Kidney epithelial cell (primary cell): ENCODE measurements at regions not wholly inside any gene's neighbourhood (a gene's known extent, or its start where the extent isn't known, plus 50 kb on each side); places are given as distances from the start of the nearest gene placed in this dataset.

ENCODE experiments used
- DNase-seq: peaks from one replicate; pipeline ENCODE4 v3.0.0-alpha.2; 2010; ENCODE audit warnings: low read depth
- H3K27me3 ChIP-seq: 2 replicates; pipeline ENCODE4 v1.6.0; 2011; ENCODE audit warnings: low read length; ENCODE audit not compliant: control insufficient read depth, insufficient read depth
- H3K36me3 ChIP-seq: 2 replicates; pipeline ENCODE4 v1.5.1; 2011; ENCODE audit warnings: low read length; ENCODE audit not compliant: control insufficient read depth, insufficient read depth
- H3K4me3 ChIP-seq: 2 replicates; pipeline ENCODE4 v1.5.1; 2011; ENCODE audit warnings: low read depth, mild to moderate bottlenecking, control low read depth, low read length
- CTCF ChIP-seq: IDR thresholded peaks from 2 replicates; pipeline ENCODE4 v1.5.1; 2011; ENCODE audit warnings: mild to moderate bottlenecking, moderate library complexity, low read length, control low read depth, inconsistent platforms; ENCODE audit not compliant: insufficient read depth, poor library complexity, severe bottlenecking

GRCh38 chr2:156792242-156792840 is 356.2 kb downstream of the GPD2 start:
- Histone ChIP-seq H3K36me3 (no peaks in the 10 kb centered on the region), H3K27me3 (no peaks in the 10 kb centered on the region), H3K4me3 (no peak overlapping the region)
- TF ChIP-seq CTCF = no peak
- DNase-seq = no peak

DNA sequence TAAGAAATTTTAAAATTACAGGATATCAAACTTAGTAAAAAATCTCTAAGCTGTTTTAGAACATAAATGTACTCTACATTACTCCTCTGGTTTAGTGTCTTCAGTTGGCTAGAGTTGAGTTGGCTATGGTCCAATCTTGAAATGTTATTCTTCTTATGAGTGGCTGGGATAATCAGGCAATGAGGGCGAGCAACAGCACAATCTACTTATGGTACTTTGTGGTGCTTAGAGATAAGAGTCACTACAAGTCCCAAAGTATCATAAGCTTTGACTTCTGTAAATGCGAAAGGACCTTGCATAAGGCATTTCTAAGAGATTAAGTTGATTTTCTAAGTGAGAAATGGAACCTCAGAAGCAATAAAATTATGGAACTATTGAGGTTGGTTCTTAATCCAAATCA is 361.7 kb downstream of the GPD2 start:
- Histone ChIP-seq H3K4me3 (no peak overlapping the region), H3K36me3 (no peaks in the 10 kb centered on the region), H3K27me3 (no peaks in the 10 kb centered on the region)
- DNase-seq = no peak
- TF ChIP-seq CTCF = no peak

DNA sequence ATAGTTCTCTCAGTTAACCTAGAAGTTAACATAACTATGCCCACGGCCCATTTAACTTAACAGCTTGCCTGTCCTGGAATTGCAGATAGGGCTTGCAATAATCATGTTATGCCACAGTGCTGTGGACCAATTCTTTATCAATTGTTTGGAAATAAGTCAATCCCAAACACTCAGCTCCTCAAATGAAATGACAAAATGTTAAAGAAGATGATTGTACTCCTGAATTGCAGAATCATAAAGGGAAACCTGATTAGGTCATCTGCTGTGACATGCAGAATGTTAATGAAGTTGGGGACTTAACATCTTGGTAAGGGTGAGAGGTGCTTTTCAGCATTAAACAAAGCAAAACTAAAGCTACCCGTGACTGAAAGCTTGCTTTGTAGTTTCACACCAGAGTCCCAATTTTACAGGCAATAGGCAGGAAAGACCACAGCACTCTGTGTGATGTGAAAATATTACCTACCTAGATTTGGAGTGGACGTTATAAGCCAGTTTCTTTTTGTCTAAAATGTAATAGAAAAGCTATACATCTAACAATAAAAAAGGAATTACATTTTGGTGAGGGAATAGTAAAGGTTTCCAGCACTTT is 364.0 kb downstream of the GPD2 start:
- Histone ChIP-seq H3K36me3 (no peaks in the 10 kb centered on the region), H3K27me3 (no peaks in the 10 kb centered on the region), H3K4me3 (no peak overlapping the region)
- no peak for DNase-seq
- no peak for TF ChIP-seq CTCF

GRCh38 chr2:156800781-156801361 is 364.7 kb downstream of the GPD2 start:
- H3K27me3 ChIP-seq = no peaks in the 10 kb centered on the region
- no peak for TF ChIP-seq CTCF
- no peaks in the 10 kb centered on the region for H3K36me3 ChIP-seq
- no peak overlapping the region for H3K4me3 ChIP-seq
- DNase-seq = no peak

- DNase-seq = no peak
- Histone ChIP-seq H3K36me3 (no peaks in the 10 kb centered on the region), H3K27me3 (no peaks in the 10 kb centered on the region), H3K4me3 (peak overlapping the region; percentile 18)
- no peak for TF ChIP-seq CTCF
These were observed 367.1 kb downstream of the GPD2 start for GRCh38 chr2:156803243-156803642.
